ENCODE measurements at regions not wholly inside any gene's neighbourhood (a gene's known extent, or its start where the extent isn't known, plus 50 kb on each side); places are given as distances from the start of the nearest gene placed in this dataset.

DNA sequence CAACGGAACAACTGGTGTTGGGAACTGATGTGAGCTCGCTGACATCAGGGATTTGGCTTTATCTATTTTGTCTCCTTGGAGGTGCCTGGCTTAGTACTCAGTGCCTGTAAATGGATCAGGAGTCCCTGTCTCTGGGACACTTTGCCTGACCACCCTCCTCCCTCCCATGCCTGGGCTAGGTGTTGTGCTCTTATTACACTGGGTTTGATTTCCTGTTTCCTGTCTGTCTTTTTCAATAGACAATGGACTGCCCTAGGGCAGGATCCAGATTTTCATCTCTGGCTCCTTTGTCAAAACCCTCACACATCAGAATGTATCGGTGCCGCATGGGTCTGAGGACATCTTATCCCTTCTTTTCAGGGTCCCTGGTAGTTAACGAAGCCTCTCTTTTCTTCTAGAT is 223.6 kb upstream of the ASIC2 start:
- no TSS peak for BruUV-seq (replicated peaks)
- Histone ChIP-seq H3K9me3 (ENCODE audit: low read depth, low read length, poor library complexity, severe bottlenecking) (no peaks in the 10 kb centered on the region), H3K4me1 (ENCODE audit: insufficient read depth, low read length, poor library complexity, severe bottlenecking) (no peaks in the 10 kb centered on the region), H3K27ac (ENCODE audit: low read depth, low read length, poor library complexity, severe bottlenecking) (no peak overlapping the region), H3K4me3 (ENCODE audit: low read depth, low read length, poor library complexity, severe bottlenecking) (no peak overlapping the region), H3K27me3 (replicated peaks; ENCODE audit: insufficient read depth, low read depth, low read length, poor library complexity) (no peaks in the 10 kb centered on the region), H3K36me3 (ENCODE audit: insufficient read depth, low read length, poor library complexity, severe bottlenecking) (no peaks in the 10 kb centered on the region)
- ChIA-PET POLR2A (ENCODE audit: low non-redundant PET) (no interaction called here), CTCF (no interaction called here)
- DNase-seq (ENCODE audit: low spot score): no peak
- intact Hi-C loops (cut with micrococcal nuclease; ENCODE audit: unreplicated experiment): no loop called here
- TF ChIP-seq EZH2 (IDR thresholded peaks at IDR 0.05; ENCODE audit: borderline replicate concordance, low read depth, low read length, poor library complexity, severe bottlenecking): no peak
- TF ChIP-seq, protein P1, sequence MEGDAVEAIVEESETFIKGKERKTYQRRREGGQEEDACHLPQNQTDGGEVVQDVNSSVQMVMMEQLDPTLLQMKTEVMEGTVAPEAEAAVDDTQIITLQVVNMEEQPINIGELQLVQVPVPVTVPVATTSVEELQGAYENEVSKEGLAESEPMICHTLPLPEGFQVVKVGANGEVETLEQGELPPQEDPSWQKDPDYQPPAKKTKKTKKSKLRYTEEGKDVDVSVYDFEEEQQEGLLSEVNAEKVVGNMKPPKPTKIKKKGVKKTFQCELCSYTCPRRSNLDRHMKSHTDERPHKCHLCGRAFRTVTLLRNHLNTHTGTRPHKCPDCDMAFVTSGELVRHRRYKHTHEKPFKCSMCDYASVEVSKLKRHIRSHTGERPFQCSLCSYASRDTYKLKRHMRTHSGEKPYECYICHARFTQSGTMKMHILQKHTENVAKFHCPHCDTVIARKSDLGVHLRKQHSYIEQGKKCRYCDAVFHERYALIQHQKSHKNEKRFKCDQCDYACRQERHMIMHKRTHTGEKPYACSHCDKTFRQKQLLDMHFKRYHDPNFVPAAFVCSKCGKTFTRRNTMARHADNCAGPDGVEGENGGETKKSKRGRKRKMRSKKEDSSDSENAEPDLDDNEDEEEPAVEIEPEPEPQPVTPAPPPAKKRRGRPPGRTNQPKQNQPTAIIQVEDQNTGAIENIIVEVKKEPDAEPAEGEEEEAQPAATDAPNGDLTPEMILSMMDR (conservative IDR thresholded peaks at IDR 0.05; ENCODE audit: low read depth, low read length): no peak

DNA sequence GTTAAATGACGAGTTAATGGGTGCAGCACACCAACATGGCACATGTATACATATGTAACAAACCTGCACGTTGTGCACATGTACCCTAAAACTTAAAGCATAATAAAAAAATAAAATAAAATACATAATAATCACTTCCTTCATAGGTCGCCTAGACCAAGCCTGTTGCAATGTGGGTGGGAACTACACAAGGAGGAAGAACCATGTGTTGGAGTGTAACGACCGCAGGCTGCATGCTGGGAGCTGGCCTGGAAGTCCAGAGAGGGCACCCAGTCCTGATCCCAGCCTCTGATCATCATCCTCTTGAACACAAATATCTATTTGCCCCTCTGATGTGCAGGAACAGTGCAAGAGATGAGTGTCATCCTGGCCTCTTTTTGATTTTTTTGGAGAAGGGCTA is 224.7 kb upstream of the ASIC2 start:
- intact Hi-C loops (cut with micrococcal nuclease; ENCODE audit: unreplicated experiment): no loop called here
- Histone ChIP-seq H3K27ac (ENCODE audit: low read depth, low read length, poor library complexity, severe bottlenecking) (no peak overlapping the region), H3K4me1 (ENCODE audit: insufficient read depth, low read length, poor library complexity, severe bottlenecking) (no peaks in the 10 kb centered on the region), H3K27me3 (replicated peaks; ENCODE audit: insufficient read depth, low read depth, low read length, poor library complexity) (no peaks in the 10 kb centered on the region), H3K36me3 (ENCODE audit: insufficient read depth, low read length, poor library complexity, severe bottlenecking) (no peaks in the 10 kb centered on the region), H3K4me3 (ENCODE audit: low read depth, low read length, poor library complexity, severe bottlenecking) (no peak overlapping the region), H3K9me3 (ENCODE audit: low read depth, low read length, poor library complexity, severe bottlenecking) (no peaks in the 10 kb centered on the region)
- ChIA-PET POLR2A (ENCODE audit: low non-redundant PET) (no interaction called here), CTCF (no interaction called here)
- no TSS peak for BruUV-seq (replicated peaks)
- no peak for TF ChIP-seq EZH2 (IDR thresholded peaks at IDR 0.05; ENCODE audit: borderline replicate concordance, low read depth, low read length, poor library complexity, severe bottlenecking)
- TF ChIP-seq, protein P1 (conservative IDR thresholded peaks at IDR 0.05; ENCODE audit: low read depth, low read length): no peak
- no peak for DNase-seq (ENCODE audit: low spot score)

DNA sequence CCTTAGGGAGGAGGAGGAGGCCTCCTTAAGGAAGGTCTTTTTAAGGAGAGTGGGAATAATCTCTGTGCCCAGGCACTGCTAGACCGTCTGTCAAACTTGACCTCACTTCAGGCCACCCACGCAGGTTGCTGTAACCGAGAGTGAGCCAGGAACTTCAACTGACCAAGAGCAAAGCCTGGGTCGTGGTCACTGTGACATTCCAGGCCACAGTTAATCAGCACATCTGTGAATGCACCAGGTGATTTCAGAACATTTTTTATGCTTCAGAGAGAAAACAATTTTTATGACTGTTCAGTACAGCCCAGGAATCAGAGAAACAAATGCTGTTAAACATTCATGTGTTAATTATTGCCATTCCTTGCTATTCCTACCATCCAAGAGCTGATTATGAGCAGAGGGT is 226.6 kb upstream of the ASIC2 start:
- Histone ChIP-seq H3K4me3 (ENCODE audit: low read depth, low read length, poor library complexity, severe bottlenecking) (no peak overlapping the region), H3K27ac (ENCODE audit: low read depth, low read length, poor library complexity, severe bottlenecking) (no peak overlapping the region), H3K36me3 (ENCODE audit: insufficient read depth, low read length, poor library complexity, severe bottlenecking) (no peaks in the 10 kb centered on the region), H3K9me3 (ENCODE audit: low read depth, low read length, poor library complexity, severe bottlenecking) (no peaks in the 10 kb centered on the region), H3K27me3 (replicated peaks; ENCODE audit: insufficient read depth, low read depth, low read length, poor library complexity) (no peaks in the 10 kb centered on the region), H3K4me1 (ENCODE audit: insufficient read depth, low read length, poor library complexity, severe bottlenecking) (no peaks in the 10 kb centered on the region)
- POLR2A ChIA-PET (ENCODE audit: low non-redundant PET): no interaction called here
- intact Hi-C loops (cut with micrococcal nuclease; ENCODE audit: unreplicated experiment): loop anchor here (5.0 to 10.0 kb wide), 2 partner anchors 153 to 215 kb away; no protein-coding TSS in a partner anchor
- TF ChIP-seq, protein P1 (conservative IDR thresholded peaks at IDR 0.05; ENCODE audit: low read depth, low read length): no peak
- TF ChIP-seq EZH2 (IDR thresholded peaks at IDR 0.05; ENCODE audit: borderline replicate concordance, low read depth, low read length, poor library complexity, severe bottlenecking): no peak
- CTCF ChIA-PET: interaction anchor here (0.6 kb wide), 1 partner anchor 55 kb away, joined by 6 read pairs; no protein-coding TSS in a partner anchor
- no peak for DNase-seq (ENCODE audit: low spot score)
- BruUV-seq (replicated peaks): no TSS peak
